ENCODE measurements at regions not wholly inside any gene's neighbourhood (a gene's known extent, or its start where the extent isn't known, plus 50 kb on each side); places are given as distances from the start of the nearest gene placed in this dataset.

DNA sequence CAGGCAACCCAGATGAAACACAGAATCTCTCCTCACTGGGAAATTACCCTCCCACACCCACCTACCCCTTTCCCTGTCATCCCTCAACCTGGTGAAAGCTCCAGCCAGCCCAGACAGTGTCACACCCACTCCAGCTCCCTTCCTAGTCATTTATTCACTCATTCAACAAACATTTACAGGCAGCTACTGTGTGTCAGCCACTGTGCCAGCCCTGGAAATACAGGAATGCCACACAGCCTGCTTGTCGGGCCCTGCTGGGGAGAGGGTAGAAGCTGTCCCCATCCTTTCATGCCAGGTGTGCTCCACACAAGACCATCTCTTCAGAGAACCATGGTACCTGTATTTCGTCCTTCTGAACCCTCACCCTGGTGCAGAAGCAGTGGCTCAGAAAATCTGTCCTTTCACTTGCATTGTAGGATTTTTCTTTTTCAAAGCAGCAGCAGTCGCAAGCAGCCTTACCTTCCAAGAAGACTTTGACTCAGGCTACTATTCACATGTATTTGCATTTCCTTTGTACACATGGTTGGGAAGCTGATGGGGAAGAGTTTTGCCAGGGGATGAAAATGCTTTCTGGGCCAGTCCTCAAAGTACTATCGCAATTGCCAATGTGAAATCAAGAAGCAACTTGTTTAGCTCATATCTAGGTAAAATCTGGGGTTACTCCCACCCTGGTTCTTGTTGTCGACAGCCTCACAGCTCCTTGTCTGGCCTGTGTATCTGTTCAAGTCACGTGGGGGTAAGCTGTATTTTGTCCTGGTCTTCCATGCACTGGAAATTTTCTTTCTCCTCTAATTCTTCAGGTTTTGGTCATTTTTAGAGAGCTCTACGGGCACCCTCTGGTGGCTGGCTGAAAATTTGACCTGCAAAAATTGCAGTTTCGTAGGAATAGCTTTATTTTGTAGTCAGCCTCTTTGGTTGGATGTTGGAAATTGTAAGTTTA, 147.4 kb upstream of the EGLN3 start (continued):
- TF ChIP-seq, protein P1, sequence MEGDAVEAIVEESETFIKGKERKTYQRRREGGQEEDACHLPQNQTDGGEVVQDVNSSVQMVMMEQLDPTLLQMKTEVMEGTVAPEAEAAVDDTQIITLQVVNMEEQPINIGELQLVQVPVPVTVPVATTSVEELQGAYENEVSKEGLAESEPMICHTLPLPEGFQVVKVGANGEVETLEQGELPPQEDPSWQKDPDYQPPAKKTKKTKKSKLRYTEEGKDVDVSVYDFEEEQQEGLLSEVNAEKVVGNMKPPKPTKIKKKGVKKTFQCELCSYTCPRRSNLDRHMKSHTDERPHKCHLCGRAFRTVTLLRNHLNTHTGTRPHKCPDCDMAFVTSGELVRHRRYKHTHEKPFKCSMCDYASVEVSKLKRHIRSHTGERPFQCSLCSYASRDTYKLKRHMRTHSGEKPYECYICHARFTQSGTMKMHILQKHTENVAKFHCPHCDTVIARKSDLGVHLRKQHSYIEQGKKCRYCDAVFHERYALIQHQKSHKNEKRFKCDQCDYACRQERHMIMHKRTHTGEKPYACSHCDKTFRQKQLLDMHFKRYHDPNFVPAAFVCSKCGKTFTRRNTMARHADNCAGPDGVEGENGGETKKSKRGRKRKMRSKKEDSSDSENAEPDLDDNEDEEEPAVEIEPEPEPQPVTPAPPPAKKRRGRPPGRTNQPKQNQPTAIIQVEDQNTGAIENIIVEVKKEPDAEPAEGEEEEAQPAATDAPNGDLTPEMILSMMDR (CRISPR knock-in tag; IDR thresholded peaks at IDR 0.05), result peak; percentile 91
- TF ChIP-seq, protein P2, sequence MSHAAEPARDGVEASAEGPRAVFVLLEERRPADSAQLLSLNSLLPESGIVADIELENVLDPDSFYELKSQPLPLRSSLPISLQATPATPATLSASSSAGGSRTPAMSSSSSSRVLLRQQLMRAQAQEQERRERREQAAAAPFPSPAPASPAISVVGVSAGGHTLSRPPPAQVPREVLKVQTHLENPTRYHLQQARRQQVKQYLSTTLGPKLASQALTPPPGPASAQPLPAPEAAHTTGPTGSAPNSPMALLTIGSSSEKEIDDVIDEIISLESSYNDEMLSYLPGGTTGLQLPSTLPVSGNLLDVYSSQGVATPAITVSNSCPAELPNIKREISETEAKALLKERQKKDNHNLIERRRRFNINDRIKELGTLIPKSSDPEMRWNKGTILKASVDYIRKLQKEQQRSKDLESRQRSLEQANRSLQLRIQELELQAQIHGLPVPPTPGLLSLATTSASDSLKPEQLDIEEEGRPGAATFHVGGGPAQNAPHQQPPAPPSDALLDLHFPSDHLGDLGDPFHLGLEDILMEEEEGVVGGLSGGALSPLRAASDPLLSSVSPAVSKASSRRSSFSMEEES (CRISPR knock-in tag; IDR thresholded peaks at IDR 0.05), result no peak
- TF ChIP-seq EHMT2 (IDR thresholded peaks at IDR 0.05; ENCODE audit: borderline replicate concordance, low read depth, low read length), result no peak
- TF ChIP-seq, protein P3, sequence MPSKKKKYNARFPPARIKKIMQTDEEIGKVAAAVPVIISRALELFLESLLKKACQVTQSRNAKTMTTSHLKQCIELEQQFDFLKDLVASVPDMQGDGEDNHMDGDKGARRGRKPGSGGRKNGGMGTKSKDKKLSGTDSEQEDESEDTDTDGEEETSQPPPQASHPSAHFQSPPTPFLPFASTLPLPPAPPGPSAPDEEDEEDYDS (CRISPR knock-in tag; IDR thresholded peaks at IDR 0.05), result no peak
- no peak for TF ChIP-seq SNAPC2 (CRISPR knock-in tag; IDR thresholded peaks at IDR 0.05)
- TF ChIP-seq, protein P4, sequence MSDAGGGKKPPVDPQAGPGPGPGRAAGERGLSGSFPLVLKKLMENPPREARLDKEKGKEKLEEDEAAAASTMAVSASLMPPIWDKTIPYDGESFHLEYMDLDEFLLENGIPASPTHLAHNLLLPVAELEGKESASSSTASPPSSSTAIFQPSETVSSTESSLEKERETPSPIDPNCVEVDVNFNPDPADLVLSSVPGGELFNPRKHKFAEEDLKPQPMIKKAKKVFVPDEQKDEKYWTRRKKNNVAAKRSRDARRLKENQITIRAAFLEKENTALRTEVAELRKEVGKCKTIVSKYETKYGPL (CRISPR knock-in tag; IDR thresholded peaks at IDR 0.05), result no peak
- TF ChIP-seq ZNF614 (CRISPR knock-in tag; IDR thresholded peaks at IDR 0.05; ENCODE audit: borderline replicate concordance), result peak; percentile 44; the same call in 1 of the 2 replicates
- no peak for TF ChIP-seq SIX1 (CRISPR knock-in tag; IDR thresholded peaks at IDR 0.05; ENCODE audit: borderline replicate concordance)
- TF ChIP-seq RBAK (CRISPR knock-in tag; IDR thresholded peaks at IDR 0.05), result no peak
- no peak for TF ChIP-seq ZFP36L2 (CRISPR knock-in tag; IDR thresholded peaks at IDR 0.05)
- no peak for TF ChIP-seq MAFG (CRISPR knock-in tag; IDR thresholded peaks at IDR 0.05)
- TF ChIP-seq FOSL1 (CRISPR knock-in tag; IDR thresholded peaks at IDR 0.05; ENCODE audit: borderline replicate concordance), result no peak
- TF ChIP-seq ZNF260 (CRISPR knock-in tag; IDR thresholded peaks at IDR 0.05; ENCODE audit: borderline replicate concordance, low read depth), result no peak
- TF ChIP-seq MTF2 (CRISPR knock-in tag; IDR thresholded peaks at IDR 0.05; ENCODE audit: borderline replicate concordance), result no peak; the same call in 1 of the 2 replicates
- TF ChIP-seq ZKSCAN5 (CRISPR knock-in tag; IDR thresholded peaks at IDR 0.05), result no peak
- no peak for TF ChIP-seq ZNF674 (CRISPR knock-in tag; IDR thresholded peaks at IDR 0.05; ENCODE audit: low read depth)
- TF ChIP-seq, protein P5, sequence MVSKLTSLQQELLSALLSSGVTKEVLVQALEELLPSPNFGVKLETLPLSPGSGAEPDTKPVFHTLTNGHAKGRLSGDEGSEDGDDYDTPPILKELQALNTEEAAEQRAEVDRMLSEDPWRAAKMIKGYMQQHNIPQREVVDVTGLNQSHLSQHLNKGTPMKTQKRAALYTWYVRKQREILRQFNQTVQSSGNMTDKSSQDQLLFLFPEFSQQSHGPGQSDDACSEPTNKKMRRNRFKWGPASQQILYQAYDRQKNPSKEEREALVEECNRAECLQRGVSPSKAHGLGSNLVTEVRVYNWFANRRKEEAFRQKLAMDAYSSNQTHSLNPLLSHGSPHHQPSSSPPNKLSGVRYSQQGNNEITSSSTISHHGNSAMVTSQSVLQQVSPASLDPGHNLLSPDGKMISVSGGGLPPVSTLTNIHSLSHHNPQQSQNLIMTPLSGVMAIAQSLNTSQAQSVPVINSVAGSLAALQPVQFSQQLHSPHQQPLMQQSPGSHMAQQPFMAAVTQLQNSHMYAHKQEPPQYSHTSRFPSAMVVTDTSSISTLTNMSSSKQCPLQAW (CRISPR knock-in tag; IDR thresholded peaks at IDR 0.05), result no peak; the same call in 1 of the 2 replicates
- TF ChIP-seq, protein P6, sequence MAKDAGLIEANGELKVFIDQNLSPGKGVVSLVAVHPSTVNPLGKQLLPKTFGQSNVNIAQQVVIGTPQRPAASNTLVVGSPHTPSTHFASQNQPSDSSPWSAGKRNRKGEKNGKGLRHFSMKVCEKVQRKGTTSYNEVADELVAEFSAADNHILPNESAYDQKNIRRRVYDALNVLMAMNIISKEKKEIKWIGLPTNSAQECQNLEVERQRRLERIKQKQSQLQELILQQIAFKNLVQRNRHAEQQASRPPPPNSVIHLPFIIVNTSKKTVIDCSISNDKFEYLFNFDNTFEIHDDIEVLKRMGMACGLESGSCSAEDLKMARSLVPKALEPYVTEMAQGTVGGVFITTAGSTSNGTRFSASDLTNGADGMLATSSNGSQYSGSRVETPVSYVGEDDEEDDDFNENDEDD (CRISPR knock-in tag; IDR thresholded peaks at IDR 0.05; ENCODE audit: borderline replicate concordance), result no peak
- TF ChIP-seq EP300 (IDR thresholded peaks at IDR 0.05; ENCODE audit: low read depth in 2 of 2, low read length in 2 of 2), result no peak; a peak in 1 of 4 replicates
- no peak; the same call in 1 of the 2 replicates for TF ChIP-seq EP300 (CRISPR knock-in tag; IDR thresholded peaks at IDR 0.05; ENCODE audit: borderline replicate concordance)
- TF ChIP-seq, protein P7, sequence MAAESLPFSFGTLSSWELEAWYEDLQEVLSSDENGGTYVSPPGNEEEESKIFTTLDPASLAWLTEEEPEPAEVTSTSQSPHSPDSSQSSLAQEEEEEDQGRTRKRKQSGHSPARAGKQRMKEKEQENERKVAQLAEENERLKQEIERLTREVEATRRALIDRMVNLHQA (CRISPR knock-in tag; IDR thresholded peaks at IDR 0.05), result no peak

All from HepG2 (cell line).